ENCODE measurements at regions not wholly inside any gene's neighbourhood (a gene's known extent, or its start where the extent isn't known, plus 50 kb on each side); places are given as distances from the start of the nearest gene placed in this dataset.

DNA sequence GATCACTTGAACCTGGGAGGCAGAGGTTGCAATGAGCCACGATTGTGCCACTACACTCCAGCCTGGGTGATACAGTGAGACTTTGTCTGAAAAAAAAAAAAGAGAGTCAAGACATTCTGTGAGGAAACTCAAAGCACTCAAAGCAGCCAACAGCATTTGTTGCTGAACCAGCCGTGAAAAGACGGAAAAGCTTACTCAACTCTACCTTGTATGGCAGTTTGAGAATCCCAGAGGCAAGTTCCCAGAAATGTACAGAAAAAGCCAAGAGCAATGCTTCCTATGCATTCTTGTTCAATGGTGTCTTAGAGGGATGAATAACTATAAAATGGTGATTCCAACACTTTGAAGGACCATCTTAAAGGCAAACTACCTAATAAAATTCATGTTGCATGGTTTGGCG, 170.2 kb downstream of the HSD17B3 start:
- Histone ChIP-seq H3K9ac (no peak overlapping the region), H2AFZ (ENCODE audit: low read depth) (no peak overlapping the region), H3K36me3 (ENCODE audit: insufficient read depth) (no peaks in the 10 kb centered on the region), H3K4me3 (IDR thresholded peaks at IDR 0.05; ENCODE audit: insufficient read depth, low read depth, low read length) (no peak overlapping the region), H4K20me1 (ENCODE audit: insufficient read depth) (no peaks in the 10 kb centered on the region), H3K4me1 (ENCODE audit: low read depth, poor library complexity, severe bottlenecking) (peaks cover 26% of the 10 kb centered on the region), H3K27ac (no peak overlapping the region), H3K4me2 (no peak overlapping the region), H3K79me2 (ENCODE audit: insufficient read depth, low read depth) (no peaks in the 10 kb centered on the region), H3K27me3 (ENCODE audit: insufficient read depth, low read depth) (no peaks in the 10 kb centered on the region)
- TF ChIP-seq, protein P1, sequence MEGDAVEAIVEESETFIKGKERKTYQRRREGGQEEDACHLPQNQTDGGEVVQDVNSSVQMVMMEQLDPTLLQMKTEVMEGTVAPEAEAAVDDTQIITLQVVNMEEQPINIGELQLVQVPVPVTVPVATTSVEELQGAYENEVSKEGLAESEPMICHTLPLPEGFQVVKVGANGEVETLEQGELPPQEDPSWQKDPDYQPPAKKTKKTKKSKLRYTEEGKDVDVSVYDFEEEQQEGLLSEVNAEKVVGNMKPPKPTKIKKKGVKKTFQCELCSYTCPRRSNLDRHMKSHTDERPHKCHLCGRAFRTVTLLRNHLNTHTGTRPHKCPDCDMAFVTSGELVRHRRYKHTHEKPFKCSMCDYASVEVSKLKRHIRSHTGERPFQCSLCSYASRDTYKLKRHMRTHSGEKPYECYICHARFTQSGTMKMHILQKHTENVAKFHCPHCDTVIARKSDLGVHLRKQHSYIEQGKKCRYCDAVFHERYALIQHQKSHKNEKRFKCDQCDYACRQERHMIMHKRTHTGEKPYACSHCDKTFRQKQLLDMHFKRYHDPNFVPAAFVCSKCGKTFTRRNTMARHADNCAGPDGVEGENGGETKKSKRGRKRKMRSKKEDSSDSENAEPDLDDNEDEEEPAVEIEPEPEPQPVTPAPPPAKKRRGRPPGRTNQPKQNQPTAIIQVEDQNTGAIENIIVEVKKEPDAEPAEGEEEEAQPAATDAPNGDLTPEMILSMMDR (conservative IDR thresholded peaks at IDR 0.05; ENCODE audit: low read depth, low read length) = no peak

GRCh38 chr9:96130970-96131369, 171.0 kb downstream of the HSD17B3 start:
- H3K4me1 ChIP-seq (ENCODE audit: low read depth, poor library complexity, severe bottlenecking) = peaks cover 18% of the 10 kb centered on the region
- H3K9ac ChIP-seq = no peak overlapping the region
- no peak overlapping the region for H3K27ac ChIP-seq
- H3K79me2 ChIP-seq (ENCODE audit: insufficient read depth, low read depth) = no peaks in the 10 kb centered on the region
- H3K36me3 ChIP-seq (ENCODE audit: insufficient read depth) = no peaks in the 10 kb centered on the region
- TF ChIP-seq, protein P1 (conservative IDR thresholded peaks at IDR 0.05; ENCODE audit: low read depth, low read length) = no peak
- H2AFZ ChIP-seq (ENCODE audit: low read depth) = no peak overlapping the region
- no peak overlapping the region for H3K4me3 ChIP-seq (IDR thresholded peaks at IDR 0.05; ENCODE audit: insufficient read depth, low read depth, low read length)
- H4K20me1 ChIP-seq (ENCODE audit: insufficient read depth) = no peaks in the 10 kb centered on the region
- H3K4me2 ChIP-seq = no peak overlapping the region
- H3K27me3 ChIP-seq (ENCODE audit: insufficient read depth, low read depth) = no peaks in the 10 kb centered on the region

- H3K4me1 ChIP-seq (ENCODE audit: low read depth, poor library complexity, severe bottlenecking) = peaks cover 10% of the 10 kb centered on the region
Observed at GRCh38 chr9:96129747-96130146, 172.2 kb downstream of the HSD17B3 start.

GRCh38 chr9:96128880-96129279, 173.1 kb downstream of the HSD17B3 start:
- H2AFZ ChIP-seq (ENCODE audit: low read depth) = no peak overlapping the region
- H4K20me1 ChIP-seq (ENCODE audit: insufficient read depth) = no peaks in the 10 kb centered on the region
- H3K79me2 ChIP-seq (ENCODE audit: insufficient read depth, low read depth) = no peaks in the 10 kb centered on the region
- no peaks in the 10 kb centered on the region for H3K36me3 ChIP-seq (ENCODE audit: insufficient read depth)
- H3K4me3 ChIP-seq (IDR thresholded peaks at IDR 0.05; ENCODE audit: insufficient read depth, low read depth, low read length) = no peak overlapping the region
- no peak overlapping the region for H3K4me2 ChIP-seq
- H3K9ac ChIP-seq = no peak overlapping the region
- H3K4me1 ChIP-seq (ENCODE audit: low read depth, poor library complexity, severe bottlenecking) = peaks cover 13% of the 10 kb centered on the region
- H3K27me3 ChIP-seq (ENCODE audit: insufficient read depth, low read depth) = no peaks in the 10 kb centered on the region
- TF ChIP-seq, protein P1 (conservative IDR thresholded peaks at IDR 0.05; ENCODE audit: low read depth, low read length) = no peak
- H3K27ac ChIP-seq = no peak overlapping the region

More at GRCh38 chr9:96129747-96130146, 172.2 kb downstream of the HSD17B3 start:
- no peak overlapping the region for H3K27ac ChIP-seq
- no peaks in the 10 kb centered on the region for H3K79me2 ChIP-seq (ENCODE audit: insufficient read depth, low read depth)
- no peaks in the 10 kb centered on the region for H3K27me3 ChIP-seq (ENCODE audit: insufficient read depth, low read depth)
- H3K4me2 ChIP-seq = no peak overlapping the region
- H3K36me3 ChIP-seq (ENCODE audit: insufficient read depth) = no peaks in the 10 kb centered on the region
- TF ChIP-seq, protein P1 (conservative IDR thresholded peaks at IDR 0.05; ENCODE audit: low read depth, low read length) = no peak
- no peak overlapping the region for H3K9ac ChIP-seq
- H4K20me1 ChIP-seq (ENCODE audit: insufficient read depth) = no peaks in the 10 kb centered on the region
- no peak overlapping the region for H3K4me3 ChIP-seq (IDR thresholded peaks at IDR 0.05; ENCODE audit: insufficient read depth, low read depth, low read length)
- H2AFZ ChIP-seq (ENCODE audit: low read depth) = no peak overlapping the region

Measured in KMS-11 (cell line).